HCT116 (cell line): ENCODE measurements at regions not wholly inside any gene's neighbourhood (a gene's known extent, or its start where the extent isn't known, plus 50 kb on each side); places are given as distances from the start of the nearest gene placed in this dataset.

ENCODE experiments used
- ATAC-seq: fragments of 200-7000 bp; cut with Tn5 transposase; 2 replicates; pipeline ENCODE4 v1.9.1; 2020; ENCODE audit warnings: mild to moderate bottlenecking, moderate library complexity
- BruUV-seq: library from RNA; stranded (reverse); fragments of 400-500 nt; replicated peaks from 2 replicates; lab custom pipeline; 2021; lab: Mats Ljungman, UMichigan
- CTCF ChIA-PET: fragments of 300-600 bp; sonication (Branson Sonifier 250); formaldehyde crosslinking; loops from one replicate; lab custom pipeline; 2021; ENCODE audit warnings: antibody characterized with exemption; lab: Charles Lee
- POLR2A ChIA-PET: fragments of 300-600, 350-600 bp; sonication (Branson Sonifier 250); formaldehyde crosslinking; loops from one replicate; lab custom pipeline; 2021; ENCODE audit warnings: antibody characterized with exemption; lab: Charles Lee
- RAD21 ChIA-PET, 2 experiments: fragments of 300-600 bp; sonication (Branson Sonifier 250); formaldehyde crosslinking; loops; one replicate each; lab custom pipeline; 2023; ENCODE audit warnings: low total read pairs in 2 of 2; ENCODE audit not compliant: uncharacterized antibody in 2 of 2, unreplicated experiment in 2 of 2, low non-redundant PET in 1 of 2; lab: Charles Lee
- DNase-seq: peaks from one replicate; pipeline ENCODE4 v3.0.0-alpha.2; 2010; ENCODE audit warnings: low read depth, low spot score
- H2AFZ ChIP-seq: fragments of 200-600 bp; shearing (Covaris generic), sonication (generic); 2 replicates; pipeline ENCODE4 v1.6.1; 2017; ENCODE audit warnings: low read depth, mixed run types, mixed read lengths, antibody characterized with exemption, low read length; ENCODE audit not compliant: poor library complexity, severe bottlenecking
- H3K27ac ChIP-seq: 2 replicates; pipeline ENCODE4 v1.5.1; 2012; ENCODE audit warnings: low read depth, low read length
- H3K27me3 ChIP-seq: fragments of 200-600 bp; sonication (generic); 2 replicates; pipeline ENCODE4 v1.6.1; 2016; ENCODE audit warnings: mixed run types, low read length, mixed read lengths; ENCODE audit not compliant: insufficient read depth
- H3K36me3 ChIP-seq, 2 experiments: fragments of 200-500 bp in 1 of 2; fragments of 200-600 bp in 1 of 2; sonication (Bioruptor generic) in 1 of 2; sonication (generic) in 1 of 2; 2 replicates each; pipeline versions ENCODE4 v1.5.1 to v1.6.1; 2014 to 2016; ENCODE audit warnings: low read length in 2 of 2, inconsistent platforms in 1 of 2, mixed read lengths in 1 of 2, mixed run types in 1 of 2; ENCODE audit not compliant: insufficient read depth in 2 of 2, control insufficient read depth in 1 of 2
- H3K4me1 ChIP-seq, 2 experiments: fragments of 200-600 bp in 1 of 2; sonication (generic) in 1 of 2; 2 replicates each; pipeline versions ENCODE4 v1.5.1 to v1.6.1; 2012 to 2017; ENCODE audit warnings: low read length in 2 of 2, inconsistent platforms in 1 of 2, mild to moderate bottlenecking in 1 of 2, mixed read lengths in 1 of 2, mixed run types in 1 of 2, moderate library complexity in 1 of 2; ENCODE audit not compliant: insufficient read depth in 2 of 2, control insufficient read depth in 1 of 2
- H3K4me2 ChIP-seq: fragments of 200-600 bp; sonication (generic); 2 replicates; pipeline ENCODE4 v1.6.1; 2017; ENCODE audit warnings: mixed run types, low read length, mixed read lengths
- H3K4me3 ChIP-seq, 2 experiments: fragments of 200-600 bp in 1 of 2; sonication (generic) in 1 of 2; replicated peaks in 1 of 2; 2 replicates each; pipeline ENCODE4 v1.5.1; 2011 to 2016; ENCODE audit warnings: low read length in 2 of 2, control low read depth in 1 of 2, low read depth in 1 of 2, mild to moderate bottlenecking in 1 of 2, mixed read lengths in 1 of 2, mixed run types in 1 of 2
- H3K79me2 ChIP-seq: fragments of 200-600 bp; sonication (generic); 2 replicates; pipeline ENCODE4 v1.6.1; 2017; ENCODE audit warnings: mild to moderate bottlenecking, mixed run types, low read length, moderate library complexity, mixed read lengths; ENCODE audit not compliant: insufficient read depth
- H3K9ac ChIP-seq: fragments of 200-600 bp; sonication (generic); 2 replicates; pipeline ENCODE4 v1.6.1; 2016; ENCODE audit warnings: low read length, mixed read lengths
- H3K9me2 ChIP-seq: fragments of 200-600 bp; sonication (generic), shearing (Covaris generic); 2 replicates; pipeline ENCODE4 v1.6.1; 2017; ENCODE audit warnings: mixed run types, mild to moderate bottlenecking, moderate library complexity; ENCODE audit not compliant: insufficient read depth
- H3K9me3 ChIP-seq, 2 experiments: fragments of 200-500 bp in 1 of 2; fragments of 200-600 bp in 1 of 2; sonication (Bioruptor generic) in 1 of 2; sonication (generic) in 1 of 2; 2 replicates each; pipeline ENCODE4 v1.6.1; 2014 to 2017; ENCODE audit warnings: low read length in 2 of 2, mixed read lengths in 2 of 2, inconsistent platforms in 1 of 2, low read depth in 1 of 2, mild to moderate bottlenecking in 1 of 2, mixed run types in 1 of 2, moderate library complexity in 1 of 2; ENCODE audit not compliant: control insufficient read depth in 1 of 2, insufficient read depth in 1 of 2
- H4K20me1 ChIP-seq: fragments of 200-600 bp; sonication (generic), shearing (Covaris generic); 2 replicates; pipeline ENCODE4 v1.6.1; 2017; ENCODE audit warnings: mixed run types, mild to moderate bottlenecking, moderate library complexity; ENCODE audit not compliant: insufficient read depth
- CEBPB ChIP-seq: IDR thresholded peaks from 2 replicates; pipeline ENCODE4 v1.6.1; 2012; ENCODE audit warnings: low read depth
- EGR1 ChIP-seq: IDR thresholded peaks from 2 replicates; pipeline ENCODE4 v1.6.1; 2012; ENCODE audit warnings: low read depth
- EZH2 ChIP-seq: fragments of 200-600 bp; sonication (generic); IDR thresholded peaks from 2 replicates; pipeline ENCODE4 v1.6.1; 2017; ENCODE audit warnings: antibody characterized with exemption, mixed run types
- EZH2phosphoT487 ChIP-seq: fragments of 200-600 bp; IDR thresholded peaks from 2 replicates; pipeline ENCODE4 v1.6.1; 2018; ENCODE audit warnings: antibody characterized with exemption, borderline replicate concordance
- FOSL1 ChIP-seq: IDR thresholded peaks from 2 replicates; pipeline ENCODE4 v1.6.1; 2012; ENCODE audit warnings: low read depth
- JUND ChIP-seq: IDR thresholded peaks from 2 replicates; pipeline ENCODE4 v1.6.1; 2012
- RAD21 ChIP-seq: IDR thresholded peaks from 2 replicates; pipeline ENCODE4 v1.6.1; 2012; ENCODE audit warnings: low read depth, mild to moderate bottlenecking
- TCF7L2 ChIP-seq: IDR thresholded peaks from 2 replicates; pipeline ENCODE4 v1.7.0; 2011; ENCODE audit warnings: borderline replicate concordance, inconsistent platforms; ENCODE audit not compliant: insufficient read depth, insufficient read length; ENCODE audit errors: extremely low read depth
- ZBTB33 ChIP-seq: IDR thresholded peaks from 2 replicates; pipeline ENCODE4 v1.6.1; 2011; ENCODE audit warnings: mild to moderate bottlenecking, low read length, moderate library complexity; ENCODE audit not compliant: insufficient replicate concordance; ENCODE audit errors: extremely low read depth
- ZFX ChIP-seq: fragments of 450-650 bp; IDR thresholded peaks from 2 replicates; pipeline ENCODE4 v1.6.1; 2017
- intact Hi-C: fragments of 100-400 bp; cut with micrococcal nuclease; formaldehyde crosslinking; loops from 2 replicates; pipeline ENCODE4 v1.10.0; 2022
- TF ChIP-seq, protein P1 (sequence below): IDR thresholded peaks from 2 replicates; pipeline ENCODE4 v1.6.1; 2012; ENCODE audit warnings: low read depth
- TF ChIP-seq, protein P2 (sequence below): IDR thresholded peaks from 2 replicates; pipeline ENCODE4 v1.6.1; 2012

DNA sequence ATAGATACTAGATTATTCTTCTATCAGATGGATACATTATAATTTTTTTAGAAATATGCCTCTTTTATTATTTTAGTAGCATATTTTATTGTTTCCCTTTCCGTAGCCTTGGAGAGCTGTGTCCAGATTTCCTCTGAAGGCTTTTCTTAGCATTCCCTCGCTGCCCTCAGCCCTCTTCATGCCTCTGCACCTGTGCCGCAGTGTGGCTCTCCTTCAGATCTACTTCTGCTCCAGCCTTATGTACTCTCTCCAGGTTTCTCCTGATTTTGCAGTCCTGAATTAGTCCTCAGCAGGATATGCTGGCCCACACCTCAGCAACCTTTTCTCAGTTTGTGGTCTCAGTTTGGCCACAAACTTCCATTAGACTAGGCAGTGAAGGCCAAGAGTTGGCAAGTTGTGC lies 1052.0 kb downstream of the TAF11L14 start:
- H3K9me2 ChIP-seq = no peaks in the 10 kb centered on the region
- no TSS peak for BruUV-seq
- intact Hi-C loops = no loop called here
- no peaks in the 10 kb centered on the region for H3K36me3 ChIP-seq
- H3K79me2 ChIP-seq = no peaks in the 10 kb centered on the region
- H3K9ac ChIP-seq = no peak overlapping the region
- H3K4me1 ChIP-seq = no peaks in the 10 kb centered on the region
- ATAC-seq (no peak), DNase-seq (no peak)
- no peak overlapping the region for H3K27ac ChIP-seq
- H2AFZ ChIP-seq = no peak overlapping the region
- no peak overlapping the region for H3K4me3 ChIP-seq
- no peaks in the 10 kb centered on the region for H3K27me3 ChIP-seq
- no peaks in the 10 kb centered on the region for H4K20me1 ChIP-seq
- CTCF ChIA-PET = no interaction called here
- H3K9me3 ChIP-seq = peaks cover 0 to 24% of the 10 kb centered on the region in 2 experiments; a peak in 2 of 4 replicates
- H3K4me2 ChIP-seq = no peak overlapping the region
- RAD21 ChIA-PET = no interaction called here
- POLR2A ChIA-PET = no interaction called here
- TF ChIP-seq EZH2phosphoT487 (no peak), ZFX (no peak), EGR1 (no peak), CEBPB (no peak), TCF7L2 (no peak), FOSL1 (no peak)

DNA sequence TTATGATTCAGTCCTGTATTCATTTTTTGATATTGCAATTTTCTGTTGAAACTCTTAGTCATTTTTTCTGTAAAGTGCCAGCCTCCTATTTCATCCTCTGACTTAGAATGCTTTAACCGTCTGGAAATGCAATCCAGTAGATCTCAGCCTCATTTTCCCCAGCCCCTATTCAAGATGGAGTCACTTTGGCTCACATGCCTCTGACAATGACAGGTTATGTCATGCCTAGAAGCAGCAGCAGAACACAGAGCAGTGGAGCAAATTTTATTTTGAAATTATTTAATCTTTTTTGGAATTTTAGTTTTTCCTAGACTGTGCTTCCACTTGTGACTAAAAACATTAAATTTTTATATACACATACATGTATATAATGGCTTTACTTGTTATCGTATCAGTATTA lies 1053.2 kb downstream of the TAF11L14 start:
- intact Hi-C loops = no loop called here
- H3K27me3 ChIP-seq = no peaks in the 10 kb centered on the region
- no peaks in the 10 kb centered on the region for H3K9me2 ChIP-seq
- H3K4me3 ChIP-seq = no peak overlapping the region
- no peak overlapping the region for H3K9ac ChIP-seq
- no peaks in the 10 kb centered on the region for H3K4me1 ChIP-seq
- H2AFZ ChIP-seq = no peak overlapping the region
- no peaks in the 10 kb centered on the region for H3K79me2 ChIP-seq
- TF ChIP-seq, protein P1, sequence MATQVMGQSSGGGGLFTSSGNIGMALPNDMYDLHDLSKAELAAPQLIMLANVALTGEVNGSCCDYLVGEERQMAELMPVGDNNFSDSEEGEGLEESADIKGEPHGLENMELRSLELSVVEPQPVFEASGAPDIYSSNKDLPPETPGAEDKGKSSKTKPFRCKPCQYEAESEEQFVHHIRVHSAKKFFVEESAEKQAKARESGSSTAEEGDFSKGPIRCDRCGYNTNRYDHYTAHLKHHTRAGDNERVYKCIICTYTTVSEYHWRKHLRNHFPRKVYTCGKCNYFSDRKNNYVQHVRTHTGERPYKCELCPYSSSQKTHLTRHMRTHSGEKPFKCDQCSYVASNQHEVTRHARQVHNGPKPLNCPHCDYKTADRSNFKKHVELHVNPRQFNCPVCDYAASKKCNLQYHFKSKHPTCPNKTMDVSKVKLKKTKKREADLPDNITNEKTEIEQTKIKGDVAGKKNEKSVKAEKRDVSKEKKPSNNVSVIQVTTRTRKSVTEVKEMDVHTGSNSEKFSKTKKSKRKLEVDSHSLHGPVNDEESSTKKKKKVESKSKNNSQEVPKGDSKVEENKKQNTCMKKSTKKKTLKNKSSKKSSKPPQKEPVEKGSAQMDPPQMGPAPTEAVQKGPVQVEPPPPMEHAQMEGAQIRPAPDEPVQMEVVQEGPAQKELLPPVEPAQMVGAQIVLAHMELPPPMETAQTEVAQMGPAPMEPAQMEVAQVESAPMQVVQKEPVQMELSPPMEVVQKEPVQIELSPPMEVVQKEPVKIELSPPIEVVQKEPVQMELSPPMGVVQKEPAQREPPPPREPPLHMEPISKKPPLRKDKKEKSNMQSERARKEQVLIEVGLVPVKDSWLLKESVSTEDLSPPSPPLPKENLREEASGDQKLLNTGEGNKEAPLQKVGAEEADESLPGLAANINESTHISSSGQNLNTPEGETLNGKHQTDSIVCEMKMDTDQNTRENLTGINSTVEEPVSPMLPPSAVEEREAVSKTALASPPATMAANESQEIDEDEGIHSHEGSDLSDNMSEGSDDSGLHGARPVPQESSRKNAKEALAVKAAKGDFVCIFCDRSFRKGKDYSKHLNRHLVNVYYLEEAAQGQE = no peak
- TF ChIP-seq EGR1 = no peak
- TF ChIP-seq TCF7L2 = no peak
- no peak for TF ChIP-seq EZH2
- no peak for TF ChIP-seq JUND
- no peak for TF ChIP-seq ZBTB33
- TF ChIP-seq RAD21 = no peak
- TF ChIP-seq, protein P2, sequence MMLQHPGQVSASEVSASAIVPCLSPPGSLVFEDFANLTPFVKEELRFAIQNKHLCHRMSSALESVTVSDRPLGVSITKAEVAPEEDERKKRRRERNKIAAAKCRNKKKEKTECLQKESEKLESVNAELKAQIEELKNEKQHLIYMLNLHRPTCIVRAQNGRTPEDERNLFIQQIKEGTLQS = no peak
- CTCF ChIA-PET = no interaction called here
- RAD21 ChIA-PET = no interaction called here
- H3K36me3 ChIP-seq = no peaks in the 10 kb centered on the region
- ATAC-seq (no peak), DNase-seq (no peak)
- H3K4me2 ChIP-seq = no peak overlapping the region
- no peaks in the 10 kb centered on the region for H4K20me1 ChIP-seq
- peaks cover 0 to 25% of the 10 kb centered on the region in 2 experiments; a peak in 2 of 4 replicates for H3K9me3 ChIP-seq
- H3K27ac ChIP-seq = no peak overlapping the region
- BruUV-seq = no TSS peak
- POLR2A ChIA-PET = no interaction called here
